Gastroesophageal sphincter (tissue), 2 donors: ENCODE measurements at regions not wholly inside any gene's neighbourhood (a gene's known extent, or its start where the extent isn't known, plus 50 kb on each side); places are given as distances from the start of the nearest gene placed in this dataset.

Source experiments
- POLR2A ChIP-seq, 2 donors: fragments of 450-650 bp; IDR thresholded peaks; one replicate each; pipeline ENCODE4 v1.6.1; 2017; ENCODE audit warnings: antibody characterized with exemption in 2 of 2, mild to moderate bottlenecking in 2 of 2, moderate library complexity in 1 of 2
- POLR2AphosphoS5 ChIP-seq: sonication (generic); formaldehyde crosslinking; IDR thresholded peaks from one replicate; pipeline ENCODE4 v1.6.1; 2017; ENCODE audit warnings: antibody characterized with exemption

DNA sequence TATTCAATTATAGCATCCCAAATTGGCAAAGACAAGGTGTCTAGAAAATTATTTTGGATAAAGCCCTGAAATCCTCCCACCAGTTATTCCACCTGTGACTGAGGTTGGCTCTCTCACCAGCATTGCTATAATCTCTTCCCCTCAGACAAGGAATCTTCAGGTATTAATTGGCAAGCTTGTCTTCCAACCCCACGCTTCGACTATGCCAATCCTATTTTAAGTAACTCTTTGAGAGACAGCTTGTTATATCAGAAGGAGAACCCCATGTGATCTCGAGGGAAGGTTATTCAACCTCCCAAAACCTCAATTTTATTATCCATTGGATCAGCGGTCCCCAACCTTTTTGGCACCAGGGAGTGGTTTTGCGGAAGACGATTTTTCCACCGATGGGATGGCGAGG lies 54.5 kb upstream of the NEDD4L start:
- TF ChIP-seq POLR2A (IDR thresholded peaks at IDR 0.05), result no peak
- TF ChIP-seq POLR2AphosphoS5, result no peak
